Nephron (organoid): ENCODE measurements at regions not wholly inside any gene's neighbourhood (a gene's known extent, or its start where the extent isn't known, plus 50 kb on each side); places are given as distances from the start of the nearest gene placed in this dataset.

Experiments used
- H3K27ac Mint-ChIP-seq, 3 experiments: 2 replicates each; pipeline ENCODE4 v1.8.0; 2020; ENCODE audit warnings: mixed read lengths in 3 of 3, mild to moderate bottlenecking in 2 of 3, moderate library complexity in 1 of 3
- H3K27me3 Mint-ChIP-seq: 2 replicates; pipeline ENCODE4 v1.8.0; 2021; ENCODE audit warnings: low read depth, mild to moderate bottlenecking, moderate library complexity, mixed read lengths
- H3K36me3 Mint-ChIP-seq: 2 replicates; pipeline ENCODE4 v1.8.0; 2020; ENCODE audit warnings: low read depth, mixed read lengths
- H3K4me1 Mint-ChIP-seq: 2 replicates; pipeline ENCODE4 v1.8.0; 2020; ENCODE audit warnings: mixed read lengths
- H3K4me3 Mint-ChIP-seq, 3 experiments: 2 replicates each; pipeline ENCODE4 v1.8.0; 2020; ENCODE audit warnings: mild to moderate bottlenecking in 3 of 3, mixed read lengths in 3 of 3, moderate library complexity in 2 of 3
- H3K9me3 Mint-ChIP-seq: 2 replicates; pipeline ENCODE4 v1.8.0; 2020; ENCODE audit warnings: mixed read lengths
- TF ChIP-seq, protein P1 (sequence below), 3 experiments: fragments of 200-600 bp; sonication (generic); IDR thresholded peaks; one replicate each; pipeline ENCODE4 v1.5.0; 2021; ENCODE audit warnings: antibody characterized with exemption in 3 of 3; ENCODE audit not compliant: unreplicated experiment in 3 of 3

DNA sequence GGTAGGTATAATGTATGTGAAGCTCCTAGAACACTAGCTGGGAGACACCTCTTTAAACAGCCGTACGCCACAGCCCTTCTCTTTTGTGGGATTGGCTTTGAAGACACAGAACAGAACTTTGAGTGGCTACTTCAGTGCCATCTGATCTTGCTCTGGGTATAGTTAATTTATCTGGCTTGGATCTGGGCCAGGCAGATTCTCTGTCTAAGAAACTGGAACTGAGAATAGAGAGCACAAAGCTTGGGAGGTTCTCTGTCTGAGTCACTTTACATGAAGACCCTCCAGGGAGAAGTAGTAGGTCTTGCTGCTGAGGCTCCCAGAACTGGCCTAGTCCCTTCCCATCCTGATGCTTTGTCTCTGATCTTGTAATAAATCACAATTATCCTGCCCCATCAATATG is 721.0 kb upstream of the KIF2B start:
- no peak overlapping the region for H3K4me3 Mint-ChIP-seq
- H3K27ac Mint-ChIP-seq: no peak overlapping the region
- peaks cover 21% of the 10 kb centered on the region for H3K4me1 Mint-ChIP-seq
- H3K27me3 Mint-ChIP-seq: no peaks in the 10 kb centered on the region
- no peaks in the 10 kb centered on the region for H3K36me3 Mint-ChIP-seq
- peaks cover 3% of the 10 kb centered on the region for H3K9me3 Mint-ChIP-seq
- TF ChIP-seq, protein P1, sequence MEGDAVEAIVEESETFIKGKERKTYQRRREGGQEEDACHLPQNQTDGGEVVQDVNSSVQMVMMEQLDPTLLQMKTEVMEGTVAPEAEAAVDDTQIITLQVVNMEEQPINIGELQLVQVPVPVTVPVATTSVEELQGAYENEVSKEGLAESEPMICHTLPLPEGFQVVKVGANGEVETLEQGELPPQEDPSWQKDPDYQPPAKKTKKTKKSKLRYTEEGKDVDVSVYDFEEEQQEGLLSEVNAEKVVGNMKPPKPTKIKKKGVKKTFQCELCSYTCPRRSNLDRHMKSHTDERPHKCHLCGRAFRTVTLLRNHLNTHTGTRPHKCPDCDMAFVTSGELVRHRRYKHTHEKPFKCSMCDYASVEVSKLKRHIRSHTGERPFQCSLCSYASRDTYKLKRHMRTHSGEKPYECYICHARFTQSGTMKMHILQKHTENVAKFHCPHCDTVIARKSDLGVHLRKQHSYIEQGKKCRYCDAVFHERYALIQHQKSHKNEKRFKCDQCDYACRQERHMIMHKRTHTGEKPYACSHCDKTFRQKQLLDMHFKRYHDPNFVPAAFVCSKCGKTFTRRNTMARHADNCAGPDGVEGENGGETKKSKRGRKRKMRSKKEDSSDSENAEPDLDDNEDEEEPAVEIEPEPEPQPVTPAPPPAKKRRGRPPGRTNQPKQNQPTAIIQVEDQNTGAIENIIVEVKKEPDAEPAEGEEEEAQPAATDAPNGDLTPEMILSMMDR (IDR thresholded peaks at IDR 0.05; ENCODE audit: unreplicated experiment in 3 of 3): no peak

DNA sequence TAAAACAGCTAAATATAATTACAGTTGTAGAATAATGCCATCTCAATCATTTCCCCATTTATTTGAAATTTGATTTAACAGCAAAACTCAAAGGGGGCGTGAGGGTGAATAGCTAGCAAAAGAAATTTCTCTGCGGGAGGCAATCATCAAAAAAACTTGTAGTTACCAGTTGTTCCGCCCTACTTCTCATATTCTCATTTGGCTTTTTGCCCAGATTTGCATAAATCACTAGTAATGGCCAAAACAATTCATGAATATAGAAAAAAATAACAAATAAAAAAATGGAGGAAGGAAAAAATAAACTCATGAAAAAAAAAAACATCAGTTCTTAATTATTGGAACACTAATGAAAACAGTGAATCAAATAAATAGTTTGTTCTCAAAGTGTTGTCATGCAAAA is 722.6 kb upstream of the KIF2B start:
- TF ChIP-seq, protein P1 (IDR thresholded peaks at IDR 0.05; ENCODE audit: unreplicated experiment in 3 of 3): no peak

DNA sequence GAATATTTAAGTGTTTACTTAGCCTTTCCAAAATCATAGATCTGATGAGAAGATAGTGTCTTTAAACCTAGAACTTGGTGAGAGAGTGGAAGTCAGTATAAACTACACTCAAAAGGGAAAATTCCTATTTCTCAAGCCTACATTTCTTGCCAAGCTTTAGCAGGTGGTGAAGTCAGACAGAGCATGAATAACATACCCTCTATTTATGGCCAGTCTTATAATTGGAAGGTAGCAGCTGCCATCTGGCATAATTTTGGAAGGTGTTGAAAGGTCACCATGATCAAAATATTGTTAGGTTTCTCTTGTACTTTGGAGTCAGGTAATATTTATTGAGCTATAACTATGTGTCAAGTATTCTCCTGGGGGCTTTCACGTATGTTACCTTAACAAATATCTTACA is 729.3 kb upstream of the KIF2B start:
- no peaks in the 10 kb centered on the region for H3K27me3 Mint-ChIP-seq
- peaks cover 5% of the 10 kb centered on the region for H3K9me3 Mint-ChIP-seq
- TF ChIP-seq, protein P1 (IDR thresholded peaks at IDR 0.05; ENCODE audit: unreplicated experiment in 3 of 3): no peak
- no peaks in the 10 kb centered on the region for H3K36me3 Mint-ChIP-seq
- peaks cover 27% of the 10 kb centered on the region for H3K4me1 Mint-ChIP-seq
- H3K4me3 Mint-ChIP-seq: peak overlapping the region in 1 of 3 experiments; percentile 26
- no peak overlapping the region for H3K27ac Mint-ChIP-seq

More for the DNA sequence above, 722.6 kb upstream of the KIF2B start:
- H3K27ac Mint-ChIP-seq: no peak overlapping the region
- no peaks in the 10 kb centered on the region for H3K36me3 Mint-ChIP-seq
- peaks cover 5% of the 10 kb centered on the region for H3K9me3 Mint-ChIP-seq
- peaks cover 21% of the 10 kb centered on the region for H3K4me1 Mint-ChIP-seq
- H3K4me3 Mint-ChIP-seq: no peak overlapping the region
- H3K27me3 Mint-ChIP-seq: no peaks in the 10 kb centered on the region

GRCh38 chr17:53092072-53092471 is 730.7 kb upstream of the KIF2B start:
- no peak overlapping the region for H3K4me3 Mint-ChIP-seq
- no peaks in the 10 kb centered on the region for H3K36me3 Mint-ChIP-seq
- H3K9me3 Mint-ChIP-seq: peaks cover 5% of the 10 kb centered on the region
- TF ChIP-seq, protein P1 (IDR thresholded peaks at IDR 0.05; ENCODE audit: unreplicated experiment in 3 of 3): no peak
- H3K4me1 Mint-ChIP-seq: peaks cover 27% of the 10 kb centered on the region
- no peaks in the 10 kb centered on the region for H3K27me3 Mint-ChIP-seq
- H3K27ac Mint-ChIP-seq: no peak overlapping the region

DNA sequence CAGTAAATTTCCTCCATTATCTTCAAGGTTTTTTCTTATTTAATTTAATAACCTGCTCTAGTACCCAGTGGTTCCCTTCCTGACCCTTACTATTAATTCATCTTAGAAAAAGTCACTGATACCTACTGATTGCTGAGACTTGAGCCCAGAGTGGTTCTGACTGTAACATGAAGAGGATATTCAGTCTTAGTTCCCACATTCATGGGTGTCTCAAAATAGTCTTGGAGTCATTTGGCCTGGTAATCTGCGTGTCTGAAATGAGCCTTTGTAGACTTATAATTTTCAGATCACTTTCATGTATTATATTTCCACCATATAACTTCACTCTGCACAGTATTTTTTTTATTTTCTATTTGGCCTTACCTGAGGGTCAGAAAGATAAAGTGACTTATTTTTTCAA is 732.0 kb upstream of the KIF2B start:
- no peaks in the 10 kb centered on the region for H3K27me3 Mint-ChIP-seq
- H3K36me3 Mint-ChIP-seq: no peaks in the 10 kb centered on the region
- TF ChIP-seq, protein P1 (IDR thresholded peaks at IDR 0.05; ENCODE audit: unreplicated experiment in 3 of 3): no peak
- no peak overlapping the region for H3K27ac Mint-ChIP-seq
- H3K9me3 Mint-ChIP-seq: no peaks in the 10 kb centered on the region
- H3K4me3 Mint-ChIP-seq: no peak overlapping the region
- H3K4me1 Mint-ChIP-seq: peaks cover 27% of the 10 kb centered on the region

DNA sequence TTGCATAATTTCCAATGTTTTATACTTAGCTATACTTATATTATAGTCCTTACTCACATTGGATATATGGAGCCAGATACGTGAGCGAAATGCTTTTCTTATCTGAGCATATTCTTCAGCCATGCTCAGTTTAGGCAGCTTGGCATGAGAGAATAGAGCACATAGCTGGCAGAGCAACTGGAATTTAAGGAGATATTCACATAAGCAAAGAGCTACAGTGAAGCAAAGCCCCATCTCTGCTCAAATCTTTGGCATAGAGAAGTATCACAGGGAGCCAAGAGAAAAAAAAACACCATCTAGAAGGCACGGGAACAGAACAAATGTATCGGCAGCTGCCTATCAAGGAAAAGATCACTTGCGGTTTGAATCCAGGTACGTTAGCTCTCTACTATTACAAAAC is 734.2 kb upstream of the KIF2B start:
- Mint-ChIP-seq H3K27me3 (no peaks in the 10 kb centered on the region), H3K4me1 (peaks cover 16% of the 10 kb centered on the region), H3K9me3 (no peaks in the 10 kb centered on the region), H3K4me3 (no peak overlapping the region), H3K36me3 (no peaks in the 10 kb centered on the region), H3K27ac (no peak overlapping the region)
- TF ChIP-seq, protein P1 (IDR thresholded peaks at IDR 0.05; ENCODE audit: unreplicated experiment in 3 of 3): no peak
